K562 (cell line): ENCODE measurements at regions not wholly inside any gene's neighbourhood (a gene's known extent, or its start where the extent isn't known, plus 50 kb on each side); places are given as distances from the start of the nearest gene placed in this dataset.

Experiments
- ATAC-seq: fragments of 200-7000 bp; cut with Tn5 transposase; 3 replicates; pipeline ENCODE4 v1.9.1; 2020; ENCODE audit warnings: moderate library complexity
- BruUV-seq: library from RNA; stranded (reverse); fragments of 400-500 nt; replicated peaks from 2 replicates; lab custom pipeline; 2021; lab: Mats Ljungman, UMichigan
- CTCF ChIA-PET: fragments of 300-600 bp; formaldehyde crosslinking; extraction: SDS; loops from one replicate; lab custom pipeline; 2021; ENCODE audit warnings: low intra/inter-chr PET ratio; lab: Yijun Ruan, JAX
- POLR2A ChIA-PET: fragments of 300-600, 350-650 bp; sonication (Branson Sonifier 250); formaldehyde crosslinking; extraction: SDS; loops from one replicate; lab custom pipeline; 2021; ENCODE audit warnings: antibody characterized with exemption, inconsistent platforms; lab: Yijun Ruan, JAX
- DNase-seq, 4 experiments: peaks; one replicate each; pipeline versions ENCODE4 v3.0.0 to v3.0.0-alpha.2; 2011 to 2018; ENCODE audit warnings: low spot score in 3 of 4, mixed read lengths in 3 of 4; ENCODE audit errors: extremely low read depth in 1 of 4
- FAIRE-seq: peaks from 2 replicates; lab custom pipeline; 2011; peaks lifted over from hg19 to GRCh38; lab: Jason Lieb, UNC
- H2AFZ ChIP-seq: 2 replicates; pipeline ENCODE4 v1.6.0; 2011; ENCODE audit warnings: low read depth, low read length, control low read depth, inconsistent platforms
- H3K27ac ChIP-seq: fragments of 200-600 bp; 3 replicates; pipeline ENCODE4 v1.8.0; 2011; ENCODE audit warnings: low read depth, mild to moderate bottlenecking, control low read depth, inconsistent platforms, low read length, moderate library complexity, mixed read lengths; ENCODE audit errors: extremely low read depth
- H3K27me3 ChIP-seq, 2 experiments: fragments of 300-600 bp in 1 of 2; 2 replicates in 1 of 2; 3 replicates in 1 of 2; pipeline versions ENCODE4 v1.6.0 to v1.8.0; 2011; ENCODE audit warnings: inconsistent platforms in 2 of 2, low read length in 2 of 2, mild to moderate bottlenecking in 1 of 2, mixed read lengths in 1 of 2, moderate library complexity in 1 of 2; ENCODE audit not compliant: control insufficient read depth in 2 of 2, insufficient read depth in 2 of 2
- H3K36me3 ChIP-seq: fragments of 300-600 bp; 3 replicates; pipeline ENCODE4 v1.8.0; 2011; ENCODE audit warnings: mild to moderate bottlenecking, low read length, inconsistent platforms; ENCODE audit not compliant: control insufficient read depth, insufficient read depth
- H3K4me1 ChIP-seq, 2 experiments: fragments of 200-600 bp in 1 of 2; replicated peaks in 1 of 2; 2 replicates in 1 of 2; 3 replicates in 1 of 2; pipeline versions ENCODE4 v1.5.1 to v1.8.0; 2011; ENCODE audit warnings: inconsistent platforms in 2 of 2, low read length in 2 of 2, mild to moderate bottlenecking in 1 of 2, mixed read lengths in 1 of 2, moderate library complexity in 1 of 2; ENCODE audit not compliant: control insufficient read depth in 2 of 2, insufficient read depth in 2 of 2
- H3K4me2 ChIP-seq: 2 replicates; pipeline ENCODE4 v1.6.1; 2011; ENCODE audit warnings: low read length, control low read depth, inconsistent platforms, mixed read lengths; ENCODE audit not compliant: insufficient read depth
- H3K4me3 ChIP-seq: fragments of 200-600 bp; sonication (generic), shearing (Covaris generic); 2 replicates; pipeline ENCODE4 v1.5.1; 2016; ENCODE audit warnings: control low read depth, inconsistent platforms
- H3K79me2 ChIP-seq: fragments of 200-600 bp; 3 replicates; pipeline ENCODE4 v1.8.0; 2011; ENCODE audit warnings: low read length, inconsistent platforms; ENCODE audit not compliant: control insufficient read depth, insufficient read depth
- H3K9ac ChIP-seq, 2 experiments: 2 replicates each; pipeline versions ENCODE4 v1.6.0 to v1.6.1; 2011; ENCODE audit warnings: low read depth in 2 of 2, low read length in 2 of 2, control low read depth in 1 of 2, inconsistent platforms in 1 of 2, mild to moderate bottlenecking in 1 of 2, mixed read lengths in 1 of 2; ENCODE audit not compliant: insufficient read depth in 1 of 2
- H3K9me1 ChIP-seq: one replicate; pipeline ENCODE4 v1.6.0; 2011; ENCODE audit warnings: inconsistent platforms, mild to moderate bottlenecking, low read length, moderate library complexity; ENCODE audit not compliant: control insufficient read depth, insufficient read depth
- H3K9me3 ChIP-seq: replicated peaks from 2 replicates; pipeline ENCODE4 v1.5.1; 2011; ENCODE audit warnings: low read depth, low read length, inconsistent platforms; ENCODE audit not compliant: control insufficient read depth, insufficient read depth
- H4K20me1 ChIP-seq: replicated peaks from 2 replicates; pipeline ENCODE4 v1.6.1; 2011; ENCODE audit warnings: low read length, inconsistent platforms, mixed read lengths; ENCODE audit not compliant: control insufficient read depth, insufficient read depth
- ARHGAP35 ChIP-seq: fragments of 450-650 bp; IDR thresholded peaks from 2 replicates; pipeline ENCODE4 v1.6.1; 2018; ENCODE audit not compliant: partially characterized antibody
- BCL6 ChIP-seq: fragments of 250-450 bp; sonication (Bioruptor Pico); IDR thresholded peaks from 2 replicates; pipeline ENCODE4 v1.4.0; 2020
- CBFA2T3 ChIP-seq: fragments of 450-650 bp; IDR thresholded peaks from 2 replicates; pipeline ENCODE4 v1.6.1; 2017
- CREB1 ChIP-seq, 2 experiments: sonication (generic) in 1 of 2; formaldehyde crosslinking in 1 of 2; IDR thresholded peaks; 2 replicates each; pipeline versions ENCODE4 v1.6.1 to v1.8.0; 2012 to 2022; ENCODE audit warnings: inconsistent platforms in 1 of 2, mild to moderate bottlenecking in 1 of 2, missing genetic modification reagents in 1 of 2, moderate library complexity in 1 of 2
- ELF1 ChIP-seq: fragments of 200-800 bp; sonication (Bioruptor generic); IDR thresholded peaks from 2 replicates; pipeline ENCODE4 v1.6.1; 2016; ENCODE audit warnings: missing genetic modification characterization, missing compliant biosample characterization
- ELF2 ChIP-seq: fragments of 250-450 bp; sonication (Bioruptor Pico); IDR thresholded peaks from 2 replicates; pipeline ENCODE4 v1.5.0; 2021; ENCODE audit warnings: mild to moderate bottlenecking
- FOXP1 ChIP-seq: sonication (generic); formaldehyde crosslinking; IDR thresholded peaks from 2 replicates; pipeline ENCODE4 v1.8.0; 2022; ENCODE audit warnings: mild to moderate bottlenecking, missing genetic modification reagents
- HMG20A ChIP-seq: fragments of 450-650 bp; formaldehyde crosslinking; conservative IDR thresholded peaks from 2 replicates; pipeline ENCODE4 v1.4.0; 2020; ENCODE audit warnings: mild to moderate bottlenecking, mixed read lengths
- KDM5B ChIP-seq: fragments of 200-600 bp; sonication (generic); IDR thresholded peaks from 2 replicates; pipeline ENCODE4 v1.6.1; 2012; ENCODE audit warnings: low read depth, mild to moderate bottlenecking, moderate library complexity, low read length, control low read depth, inconsistent platforms; ENCODE audit not compliant: insufficient replicate concordance
- NR1H2 ChIP-seq: sonication (generic); formaldehyde crosslinking; IDR thresholded peaks from 2 replicates; pipeline ENCODE4 v1.4.0; 2020; ENCODE audit warnings: mild to moderate bottlenecking, missing genetic modification reagents
- NR2C1 ChIP-seq, 2 experiments: fragments of 450-650 bp; IDR thresholded peaks; 2 replicates each; pipeline ENCODE4 v1.6.1; 2017; ENCODE audit warnings: mild to moderate bottlenecking in 2 of 2, antibody characterized with exemption in 1 of 2, inconsistent platforms in 1 of 2, missing compliant biosample characterization in 1 of 2, missing genetic modification characterization in 1 of 2
- POLR2AphosphoS2 ChIP-seq: IDR thresholded peaks from 2 replicates; pipeline ENCODE4 v1.6.1; 2012; ENCODE audit warnings: low read length, improper control_type of control experiment
- RBM14 ChIP-seq: fragments of 200-400 bp; formaldehyde crosslinking; IDR thresholded peaks from 2 replicates; pipeline ENCODE4 v1.6.1; 2018; ENCODE audit warnings: low read depth, mild to moderate bottlenecking, low read length, moderate library complexity, borderline replicate concordance; ENCODE audit not compliant: insufficient read depth
- TAF15 ChIP-seq: fragments of 200-400 bp; formaldehyde crosslinking; IDR thresholded peaks from 2 replicates; pipeline ENCODE4 v1.6.1; 2017; ENCODE audit warnings: mild to moderate bottlenecking, low read depth, low read length, moderate library complexity
- TAF7 ChIP-seq: fragments of 450-650 bp; IDR thresholded peaks from 2 replicates; pipeline ENCODE4 v1.6.1; 2016; ENCODE audit warnings: missing genetic modification characterization, missing compliant biosample characterization
- TCF7 ChIP-seq: sonication (generic); IDR thresholded peaks from 2 replicates; pipeline ENCODE4 v1.6.1; 2016; ENCODE audit warnings: antibody characterized with exemption, borderline replicate concordance
- ZNF146 ChIP-seq: IDR thresholded peaks from one replicate; pipeline ENCODE4 v1.6.1; 2018; ENCODE audit warnings: missing compliant biosample characterization; ENCODE audit not compliant: unreplicated experiment
- ZNF75A ChIP-seq: fragments of 450-650 bp; formaldehyde crosslinking; IDR thresholded peaks from 2 replicates; pipeline ENCODE4 v1.4.0; 2020; ENCODE audit warnings: mild to moderate bottlenecking
- WGBS: fragments of 100-300 bp; shearing (Covaris generic); methylation state at CpG from one replicate; pipeline ENCODE4 v1.1.6; 2016; ENCODE audit warnings: low coverage, mixed read lengths; ENCODE audit not compliant: insufficient coverage; ENCODE audit errors: missing lambda C conversion rate; 5-methylcytosine and 5-hydroxymethylcytosine counted together
- in situ Hi-C: fragments of 300-500 bp; cut with MboI; formaldehyde crosslinking; loops from 4 replicates; pipeline ENCODE4 v1.15.0; 2018; ENCODE audit warnings: inconsistent platforms, mixed read lengths
- intact Hi-C: fragments of 100-400 bp; cut with micrococcal nuclease; formaldehyde crosslinking; loops from 2 replicates; pipeline ENCODE4 v1.14.2; 2022
- TF ChIP-seq, protein P1 (sequence below), 2 experiments: fragments of 450-650 bp in 1 of 2; sonication (generic) in 1 of 2; formaldehyde crosslinking; conservative IDR thresholded peaks; 2 replicates each; pipeline versions ENCODE4 v1.4.0 to v1.8.1; 2020 to 2022; ENCODE audit warnings: mild to moderate bottlenecking in 1 of 2, missing genetic modification reagents in 1 of 2

DNA sequence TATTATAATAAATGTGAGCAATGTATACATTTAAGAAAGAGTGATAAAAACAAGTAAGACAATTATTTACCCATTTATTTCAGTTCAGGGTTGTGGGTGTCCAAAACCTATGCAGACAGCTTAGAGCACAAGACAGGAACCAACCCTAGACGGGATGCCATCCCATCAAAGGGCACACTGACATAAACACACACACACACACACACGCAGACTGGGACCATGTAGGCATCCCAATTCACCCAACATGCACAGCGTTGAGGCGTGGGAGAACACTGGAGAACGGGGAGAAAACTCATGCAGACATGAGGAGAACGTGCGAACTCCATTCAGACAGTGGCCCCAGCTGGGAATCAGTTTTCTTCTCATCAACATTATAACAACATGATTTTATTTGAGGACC, 274.7 kb downstream of the USP25 start (continued):
- TF ChIP-seq KDM5B = no peak
- TF ChIP-seq ARHGAP35 = no peak
- no peak for TF ChIP-seq NR2C1 (IDR thresholded peaks at IDR 0.05)
- TF ChIP-seq NR2C1 (tag; IDR thresholded peaks at IDR 0.05) = no peak
- no peak for TF ChIP-seq TCF7
- TF ChIP-seq TAF15 = no peak
- no peak for TF ChIP-seq RBM14
- no peak for TF ChIP-seq CREB1 (IDR thresholded peaks at IDR 0.05)
- no peak for TF ChIP-seq CREB1 (CRISPR knock-in tag; IDR thresholded peaks at IDR 0.05)
- TF ChIP-seq, all 486 proteins: peak for 0

DNA sequence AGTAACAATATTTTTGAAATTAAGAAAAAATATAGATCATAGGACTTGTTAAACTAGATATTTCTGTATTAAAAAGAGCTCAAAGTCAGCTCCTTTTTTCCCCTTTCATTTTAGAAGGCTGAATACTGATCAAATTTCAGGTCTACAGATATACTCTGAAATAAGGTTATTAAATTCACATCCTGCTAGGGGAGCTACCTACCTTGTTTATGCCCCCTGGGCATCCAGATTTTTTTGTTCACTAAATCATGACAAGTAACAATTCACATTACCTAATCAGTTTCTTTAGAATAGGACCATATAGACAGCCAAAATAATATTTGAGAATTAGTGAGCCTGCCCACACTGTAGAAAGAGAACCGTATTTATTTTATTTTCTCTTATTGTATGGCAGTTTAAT, 276.2 kb downstream of the USP25 start:
- H3K79me2 ChIP-seq = no peaks in the 10 kb centered on the region
- intact Hi-C loops = no loop called here
- no peak overlapping the region for H3K9ac ChIP-seq
- H3K27me3 ChIP-seq = no peaks in the 10 kb centered on the region
- BruUV-seq = no TSS peak
- no peaks in the 10 kb centered on the region for H3K4me1 ChIP-seq
- FAIRE-seq = no peak
- POLR2A ChIA-PET = interaction anchor here (0.6 kb wide), 1 partner anchor 981 kb away, joined by 3 read pairs; no protein-coding TSS in a partner anchor
- H3K27ac ChIP-seq = no peak overlapping the region
- H4K20me1 ChIP-seq = no peaks in the 10 kb centered on the region
- CTCF ChIA-PET = no interaction called here
- no peaks in the 10 kb centered on the region for H3K9me3 ChIP-seq
- in situ Hi-C loops = no loop called here
- no peak for ATAC-seq
- no peak for DNase-seq
- H3K36me3 ChIP-seq = no peaks in the 10 kb centered on the region
- TF ChIP-seq FOXP1 (CRISPR knock-in tag) = no peak
- TF ChIP-seq BCL6 = no peak
- TF ChIP-seq HMG20A (CRISPR knock-in tag) = no peak
- no peak for TF ChIP-seq NR1H2 (CRISPR knock-in tag)
- TF ChIP-seq TAF7 (tag) = no peak
- TF ChIP-seq, protein P1, sequence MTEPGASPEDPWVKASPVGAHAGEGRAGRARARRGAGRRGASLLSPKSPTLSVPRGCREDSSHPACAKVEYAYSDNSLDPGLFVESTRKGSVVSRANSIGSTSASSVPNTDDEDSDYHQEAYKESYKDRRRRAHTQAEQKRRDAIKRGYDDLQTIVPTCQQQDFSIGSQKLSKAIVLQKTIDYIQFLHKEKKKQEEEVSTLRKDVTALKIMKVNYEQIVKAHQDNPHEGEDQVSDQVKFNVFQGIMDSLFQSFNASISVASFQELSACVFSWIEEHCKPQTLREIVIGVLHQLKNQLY (CRISPR knock-in tag; conservative IDR thresholded peaks at IDR 0.05) = no peak
- TF ChIP-seq CBFA2T3 = no peak
- no peak for TF ChIP-seq ELF1 (tag)
- no peak for TF ChIP-seq ELF2 (CRISPR knock-in tag)
- no peak for TF ChIP-seq ZNF75A
- TF ChIP-seq ZNF146 (CRISPR knock-in tag) = no peak
- no peak for TF ChIP-seq POLR2AphosphoS2
- 0% methylated on average over 1 of the region's 1 CpG for WGBS
- no peak overlapping the region for H3K4me3 ChIP-seq
- H3K4me2 ChIP-seq = no peak overlapping the region
- H2AFZ ChIP-seq = no peak overlapping the region
- H3K9me1 ChIP-seq = no peaks in the 10 kb centered on the region
